OCI-LY1 (cell line): ENCODE measurements at regions not wholly inside any gene's neighbourhood (a gene's known extent, or its start where the extent isn't known, plus 50 kb on each side); places are given as distances from the start of the nearest gene placed in this dataset.

Experiments
- H2AFZ ChIP-seq: fragments of 200-600 bp; sonication (generic), shearing (Covaris generic); 2 replicates; pipeline ENCODE4 v1.6.0; 2014; ENCODE audit warnings: antibody characterized with exemption, mild to moderate bottlenecking, low read length
- H3F3A ChIP-seq: fragments of 200-600 bp; sonication (generic), shearing (Covaris generic); 2 replicates; pipeline ENCODE4 v1.6.0; 2014; ENCODE audit warnings: mild to moderate bottlenecking, antibody characterized with exemption, low read length, moderate library complexity; ENCODE audit not compliant: insufficient read depth
- H3K27ac ChIP-seq: fragments of 200-600 bp; sonication (generic); 2 replicates; pipeline ENCODE4 v1.5.1; 2014; ENCODE audit warnings: low read length, mixed run types, mild to moderate bottlenecking, low read depth; ENCODE audit not compliant: poor library complexity, severe bottlenecking
- H3K27me3 ChIP-seq: fragments of 200-600 bp; sonication (generic); 2 replicates; pipeline ENCODE4 v1.6.0; 2014; ENCODE audit warnings: antibody characterized with exemption, mild to moderate bottlenecking, low read length, moderate library complexity; ENCODE audit not compliant: insufficient read depth
- H3K36me3 ChIP-seq: fragments of 200-600 bp; sonication (generic); 2 replicates; pipeline ENCODE4 v1.6.1; 2014; ENCODE audit warnings: mild to moderate bottlenecking, antibody characterized with exemption, low read length, moderate library complexity, mixed read lengths; ENCODE audit not compliant: insufficient read depth
- H3K4me1 ChIP-seq: fragments of 200-600 bp; sonication (generic); 2 replicates; pipeline ENCODE4 v1.5.1; 2014; ENCODE audit warnings: mild to moderate bottlenecking, low read length, moderate library complexity; ENCODE audit not compliant: insufficient read depth, severe bottlenecking
- H3K4me2 ChIP-seq: fragments of 200-600 bp; sonication (generic), shearing (Covaris generic); 2 replicates; pipeline ENCODE4 v1.6.1; 2014; ENCODE audit warnings: low read length
- H3K4me3 ChIP-seq: fragments of 200-600 bp; sonication (generic); 2 replicates; pipeline ENCODE4 v1.5.1; 2014; ENCODE audit warnings: low read length, low read depth, mild to moderate bottlenecking, mixed read lengths; ENCODE audit not compliant: poor library complexity, severe bottlenecking
- H3K79me2 ChIP-seq: fragments of 200-600 bp; shearing (Covaris generic); 2 replicates; pipeline ENCODE4 v1.6.1; 2016; ENCODE audit warnings: mixed run types, low read length, mixed read lengths; ENCODE audit not compliant: insufficient read depth
- H3K9ac ChIP-seq: fragments of 200-600 bp; sonication (generic), shearing (Covaris generic); 2 replicates; pipeline ENCODE4 v1.6.1; 2014; ENCODE audit warnings: mild to moderate bottlenecking, low read length, mixed read lengths
- H3K9me2 ChIP-seq: fragments of 200-600 bp; sonication (generic), shearing (Covaris generic); 2 replicates; pipeline ENCODE4 v1.6.1; 2014; ENCODE audit warnings: low read depth, mild to moderate bottlenecking, low read length, mixed read lengths
- H3K9me3 ChIP-seq: fragments of 200-600 bp; shearing (Covaris generic); 2 replicates; pipeline ENCODE4 v1.6.1; 2014; ENCODE audit warnings: low read length, mixed read lengths
- H4K20me1 ChIP-seq: fragments of 200-600 bp; sonication (generic), shearing (Covaris generic); 2 replicates; pipeline ENCODE4 v1.6.0; 2016; ENCODE audit warnings: mild to moderate bottlenecking, low read length; ENCODE audit not compliant: insufficient read depth
- CTCF ChIP-seq: fragments of 200-600 bp; sonication (generic), shearing (Covaris generic); IDR thresholded peaks from 2 replicates; pipeline ENCODE4 v1.5.1; 2017; ENCODE audit warnings: mild to moderate bottlenecking, antibody characterized with exemption, low read length, moderate library complexity, mixed read lengths
- EZH2 ChIP-seq: fragments of 200-600 bp; sonication (generic), shearing (Covaris generic); IDR thresholded peaks from 2 replicates; pipeline ENCODE4 v1.8.0; 2017; ENCODE audit warnings: borderline replicate concordance, mixed run types, mild to moderate bottlenecking, antibody characterized with exemption, low read length, moderate library complexity, mixed read lengths

DNA sequence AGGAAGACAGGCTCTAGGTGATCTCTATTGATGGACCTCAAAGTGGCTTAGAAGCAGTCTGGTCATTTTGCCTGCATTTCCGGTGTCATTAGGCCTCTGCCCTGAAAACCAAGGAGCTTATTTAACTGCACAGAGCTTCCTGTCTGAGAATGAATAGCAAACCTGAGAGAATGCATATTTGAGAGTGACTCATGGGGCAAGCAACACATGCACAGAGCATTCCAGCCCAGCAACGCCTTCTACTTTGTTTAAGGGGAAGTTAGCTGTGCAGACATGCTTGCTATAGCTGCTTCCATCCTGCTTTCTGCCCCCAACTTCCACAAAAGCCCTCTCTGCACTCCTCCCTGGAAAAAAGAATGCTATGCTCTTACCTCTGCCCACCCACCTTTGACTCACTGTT lies 232.8 kb downstream of the GRB14 start:
- H3K79me2 ChIP-seq, result no peaks in the 10 kb centered on the region
- no peaks in the 10 kb centered on the region for H3K9me2 ChIP-seq
- H3K4me2 ChIP-seq, result no peak overlapping the region
- no peaks in the 10 kb centered on the region for H4K20me1 ChIP-seq
- no peaks in the 10 kb centered on the region for H3K36me3 ChIP-seq
- H3F3A ChIP-seq, result no peaks in the 10 kb centered on the region
- H3K27me3 ChIP-seq, result no peaks in the 10 kb centered on the region
- H3K4me3 ChIP-seq, result no peak overlapping the region
- H3K4me1 ChIP-seq, result no peaks in the 10 kb centered on the region
- TF ChIP-seq CTCF (no peak), EZH2 (no peak)
- H3K9ac ChIP-seq, result no peak overlapping the region
- H3K27ac ChIP-seq, result no peak overlapping the region
- no peaks in the 10 kb centered on the region for H3K9me3 ChIP-seq
- no peak overlapping the region for H2AFZ ChIP-seq

GRCh38 chr2:164386231-164386630 lies 235.1 kb downstream of the GRB14 start:
- Histone ChIP-seq H3K9me3 (no peaks in the 10 kb centered on the region), H3K4me1 (no peaks in the 10 kb centered on the region), H4K20me1 (no peaks in the 10 kb centered on the region), H3K27ac (no peak overlapping the region), H3K9me2 (no peaks in the 10 kb centered on the region), H3K27me3 (no peaks in the 10 kb centered on the region), H3K79me2 (no peaks in the 10 kb centered on the region), H3K4me3 (no peak overlapping the region), H3K4me2 (no peak overlapping the region), H3K36me3 (no peaks in the 10 kb centered on the region), H3F3A (no peaks in the 10 kb centered on the region), H3K9ac (no peak overlapping the region), H2AFZ (no peak overlapping the region)
- TF ChIP-seq CTCF (no peak), EZH2 (no peak)

DNA sequence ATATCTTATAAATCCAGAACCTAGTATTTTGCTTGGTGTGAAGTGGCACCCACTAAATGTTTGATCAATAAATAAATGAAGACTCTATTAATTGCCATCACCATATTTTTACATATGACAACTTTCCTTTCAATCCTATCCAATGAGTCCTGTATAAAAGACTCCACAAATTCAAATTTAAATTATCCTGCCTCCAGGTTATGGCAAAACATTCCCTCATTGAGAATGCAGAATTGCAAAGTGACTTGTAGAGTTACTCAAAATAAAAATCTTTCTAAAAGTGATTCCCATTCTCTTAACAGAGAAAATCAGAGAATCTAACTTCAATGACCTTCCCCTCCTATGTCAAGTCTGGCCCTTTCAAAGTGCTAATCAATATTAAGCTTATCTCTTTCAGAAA lies 236.8 kb downstream of the GRB14 start:
- Histone ChIP-seq H4K20me1 (no peaks in the 10 kb centered on the region), H3K27me3 (no peaks in the 10 kb centered on the region), H2AFZ (no peak overlapping the region), H3K79me2 (no peaks in the 10 kb centered on the region), H3F3A (no peaks in the 10 kb centered on the region), H3K27ac (no peak overlapping the region), H3K9ac (no peak overlapping the region), H3K9me3 (no peaks in the 10 kb centered on the region), H3K4me2 (no peak overlapping the region), H3K36me3 (no peaks in the 10 kb centered on the region), H3K4me3 (no peak overlapping the region), H3K4me1 (no peaks in the 10 kb centered on the region), H3K9me2 (no peaks in the 10 kb centered on the region)
- TF ChIP-seq CTCF (no peak), EZH2 (no peak)
